ENCODE measurements at regions not wholly inside any gene's neighbourhood (a gene's known extent, or its start where the extent isn't known, plus 50 kb on each side); places are given as distances from the start of the nearest gene placed in this dataset.

- H3K27ac Mint-ChIP-seq, result no peak overlapping the region
- peaks cover 70% of the 10 kb centered on the region for H3K27me3 Mint-ChIP-seq
- H3K9me3 Mint-ChIP-seq, result no peaks in the 10 kb centered on the region
- H3K36me3 Mint-ChIP-seq, result no peaks in the 10 kb centered on the region
- H3K4me1 Mint-ChIP-seq (ENCODE audit: unreplicated experiment), result no peaks in the 10 kb centered on the region
- no peak for DNase-seq (ENCODE audit: extremely low spot score, unreplicated experiment)
- no peak overlapping the region for H3K4me3 Mint-ChIP-seq
- TF ChIP-seq CTCF (conservative IDR thresholded peaks at IDR 0.05), result no peak
Measured at GRCh38 chr9:36759141-36759540, 186.4 kb downstream of the MELK start.

GRCh38 chr9:36759976-36760375, 187.3 kb downstream of the MELK start:
- peaks cover 62% of the 10 kb centered on the region for H3K27me3 Mint-ChIP-seq
- DNase-seq (ENCODE audit: extremely low spot score, unreplicated experiment), result no peak
- H3K27ac Mint-ChIP-seq, result no peak overlapping the region
- no peak for TF ChIP-seq CTCF (conservative IDR thresholded peaks at IDR 0.05)
- H3K4me1 Mint-ChIP-seq (ENCODE audit: unreplicated experiment), result no peaks in the 10 kb centered on the region
- H3K4me3 Mint-ChIP-seq, result no peak overlapping the region
- no peaks in the 10 kb centered on the region for H3K9me3 Mint-ChIP-seq
- H3K36me3 Mint-ChIP-seq, result no peaks in the 10 kb centered on the region

- Mint-ChIP-seq H3K4me3 (no peak overlapping the region), H3K9me3 (no peaks in the 10 kb centered on the region), H3K27me3 (peaks cover 53% of the 10 kb centered on the region), H3K27ac (no peak overlapping the region), H3K4me1 (ENCODE audit: unreplicated experiment) (no peaks in the 10 kb centered on the region), H3K36me3 (no peaks in the 10 kb centered on the region)
- no peak for TF ChIP-seq CTCF (conservative IDR thresholded peaks at IDR 0.05)
- DNase-seq (ENCODE audit: extremely low spot score, unreplicated experiment), result no peak
Measured at GRCh38 chr9:36760667-36761420, 188.1 kb downstream of the MELK start.

GRCh38 chr9:36762958-36763357, 190.3 kb downstream of the MELK start:
- no peaks in the 10 kb centered on the region for H3K4me1 Mint-ChIP-seq (ENCODE audit: unreplicated experiment)
- no peak for DNase-seq (ENCODE audit: extremely low spot score, unreplicated experiment)
- H3K36me3 Mint-ChIP-seq, result no peaks in the 10 kb centered on the region
- H3K27me3 Mint-ChIP-seq, result peaks cover 46% of the 10 kb centered on the region
- H3K4me3 Mint-ChIP-seq, result no peak overlapping the region
- no peak overlapping the region for H3K27ac Mint-ChIP-seq
- no peak for TF ChIP-seq CTCF (conservative IDR thresholded peaks at IDR 0.05)
- no peaks in the 10 kb centered on the region for H3K9me3 Mint-ChIP-seq

- H3K27ac Mint-ChIP-seq, result no peak overlapping the region
- no peak overlapping the region for H3K4me3 Mint-ChIP-seq
- DNase-seq (ENCODE audit: extremely low spot score, unreplicated experiment), result no peak
- no peaks in the 10 kb centered on the region for H3K36me3 Mint-ChIP-seq
- H3K9me3 Mint-ChIP-seq, result no peaks in the 10 kb centered on the region
- no peaks in the 10 kb centered on the region for H3K4me1 Mint-ChIP-seq (ENCODE audit: unreplicated experiment)
- peaks cover 48% of the 10 kb centered on the region for H3K27me3 Mint-ChIP-seq
- TF ChIP-seq CTCF (conservative IDR thresholded peaks at IDR 0.05), result no peak
Measured at GRCh38 chr9:36763778-36764177, 191.1 kb downstream of the MELK start.
